ENCODE measurements at regions not wholly inside any gene's neighbourhood (a gene's known extent, or its start where the extent isn't known, plus 50 kb on each side); places are given as distances from the start of the nearest gene placed in this dataset.

DNA sequence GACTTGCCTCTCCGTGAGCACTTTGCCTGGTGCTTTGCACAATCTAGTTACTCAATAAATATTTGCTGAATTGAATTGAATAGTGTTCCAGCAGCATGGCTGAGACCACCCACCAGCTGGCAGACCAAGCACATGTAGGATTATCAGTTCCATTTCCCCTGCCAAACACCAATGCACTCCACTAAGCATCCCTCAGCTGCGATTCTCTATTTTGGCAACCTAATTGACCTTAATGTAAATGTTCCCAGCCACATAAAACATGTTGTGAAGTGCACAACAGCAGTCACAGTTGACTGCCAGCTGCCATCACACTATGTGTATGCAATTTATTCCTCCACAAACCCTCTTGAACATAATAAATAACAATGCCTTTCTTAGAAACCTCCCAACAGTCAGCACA is 1879.4 kb upstream of the PIK3C3 start:
- no peak for DNase-seq

- DNase-seq, result no peak
These were observed 1882.3 kb upstream of the PIK3C3 start for GRCh38 chr18:40072761-40073160.

DNA sequence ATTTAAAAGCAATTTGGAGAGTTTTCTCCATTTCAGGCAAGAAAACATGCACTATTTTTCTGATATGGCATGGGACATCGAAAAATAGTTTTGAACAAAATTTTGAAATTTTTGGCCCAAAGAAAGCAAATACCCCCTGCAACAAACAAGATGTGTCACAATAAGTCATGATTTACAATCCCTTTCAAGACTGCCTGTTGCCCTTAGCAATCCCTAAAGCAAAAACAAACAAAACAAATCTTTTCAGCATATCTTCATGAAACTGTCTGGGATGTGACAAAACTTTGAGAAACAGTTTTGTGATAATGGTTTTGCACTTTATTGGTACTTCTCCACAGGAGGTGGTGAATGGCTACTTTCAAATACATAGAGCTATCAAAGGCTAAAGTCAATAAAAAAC is 1888.7 kb upstream of the PIK3C3 start:
- no peak for DNase-seq

- no peak for DNase-seq
These were observed 1891.5 kb upstream of the PIK3C3 start for GRCh38 chr18:40063488-40063887.

GRCh38 chr18:40061086-40061485 is 1893.9 kb upstream of the PIK3C3 start:
- no peak for DNase-seq

DNA sequence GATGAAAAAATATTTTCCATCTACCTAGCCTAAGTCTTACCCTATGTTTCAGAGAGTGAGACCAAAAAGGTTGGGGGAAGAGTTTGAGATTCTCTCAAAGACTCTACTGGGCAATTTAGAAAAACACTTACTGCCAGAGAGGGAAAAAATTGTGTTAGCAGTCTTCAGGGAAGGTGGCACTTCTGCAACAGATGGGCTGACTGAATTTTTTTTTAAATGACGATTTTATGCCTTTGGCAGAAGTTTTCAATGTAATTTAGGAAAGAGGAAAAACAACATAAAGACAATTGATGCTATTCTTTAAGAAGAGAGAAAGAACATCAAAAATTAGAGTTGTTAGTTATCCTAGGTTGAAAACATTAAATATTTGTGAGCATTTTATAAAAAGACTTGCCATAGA is 1894.5 kb upstream of the PIK3C3 start:
- no peak for DNase-seq

- no peak for DNase-seq
These were observed 1896.0 kb upstream of the PIK3C3 start for GRCh38 chr18:40058811-40059570.

GRCh38 chr18:40056079-40056692 is 1898.8 kb upstream of the PIK3C3 start:
- DNase-seq, result no peak

- no peak for DNase-seq
These were observed 1899.8 kb upstream of the PIK3C3 start for GRCh38 chr18:40055262-40055661.

GRCh38 chr18:40049716-40050115 is 1905.3 kb upstream of the PIK3C3 start:
- DNase-seq, result no peak

GRCh38 chr18:40048886-40049650 is 1906.0 kb upstream of the PIK3C3 start:
- no peak for DNase-seq

DNA sequence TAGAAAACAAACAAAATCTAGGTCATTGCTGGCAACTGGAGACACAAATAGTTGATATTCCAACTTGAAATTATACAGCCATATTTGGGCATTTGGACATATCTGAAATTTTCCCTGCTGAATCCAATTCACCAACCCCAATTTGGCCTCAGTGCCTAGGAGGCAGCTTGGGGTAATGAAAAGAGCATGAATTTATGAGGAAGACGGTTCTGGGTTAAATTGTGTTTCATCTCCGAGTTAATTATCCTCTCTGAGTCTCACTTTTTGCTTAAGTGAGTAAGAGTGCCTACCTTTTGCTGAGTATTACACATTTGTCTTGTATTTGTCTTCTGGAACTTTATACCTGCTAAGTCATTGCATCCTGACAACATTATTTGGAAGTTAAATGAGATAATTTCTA is 1906.8 kb upstream of the PIK3C3 start:
- DNase-seq, result no peak

DNA sequence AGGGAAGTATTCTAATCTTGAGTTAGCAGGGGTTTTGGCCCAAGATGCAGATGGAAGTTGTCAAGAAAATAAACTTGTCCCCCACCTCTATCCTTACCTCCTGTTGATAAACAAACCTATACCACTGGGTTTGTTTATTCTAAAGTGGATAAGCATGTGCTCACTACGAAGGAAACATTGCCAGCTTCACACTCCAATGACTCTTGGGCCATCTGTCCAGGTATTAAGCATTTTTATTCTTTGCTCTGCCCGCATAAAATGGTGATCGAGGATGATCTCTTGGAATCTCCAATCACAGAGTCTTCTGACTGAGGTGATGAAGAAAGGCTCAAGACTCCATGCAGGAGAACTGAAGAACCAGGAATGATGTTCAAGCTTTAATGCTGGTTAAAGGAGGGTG is 1908.4 kb upstream of the PIK3C3 start:
- no peak for DNase-seq

- no peak for DNase-seq
These were observed 1913.1 kb upstream of the PIK3C3 start for GRCh38 chr18:40041951-40042350.

DNA sequence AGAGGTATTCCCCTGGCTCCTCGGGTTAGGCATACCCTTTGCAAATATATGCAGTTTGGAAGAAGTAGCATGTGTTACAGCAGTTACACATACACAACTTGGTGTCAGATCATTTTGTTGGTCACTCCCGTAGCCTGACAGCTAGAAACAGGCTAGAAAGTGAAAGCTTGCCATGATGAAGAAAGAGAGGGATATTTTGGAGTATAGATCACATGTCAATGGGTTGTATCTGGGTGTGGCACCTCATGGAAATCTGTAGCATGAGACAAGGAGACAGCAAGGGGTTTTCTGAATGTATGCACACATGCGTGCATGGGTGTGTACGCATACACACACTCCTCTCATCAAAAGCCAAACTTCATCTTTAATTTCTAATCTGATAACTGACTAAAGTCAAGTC is 1914.5 kb upstream of the PIK3C3 start:
- no peak for DNase-seq

- DNase-seq, result no peak
These were observed 1917.7 kb upstream of the PIK3C3 start for GRCh38 chr18:40037356-40037755.

- DNase-seq, result no peak
These were observed 1918.2 kb upstream of the PIK3C3 start for GRCh38 chr18:40036861-40037260.

GRCh38 chr18:40035966-40036365 is 1919.1 kb upstream of the PIK3C3 start:
- DNase-seq, result no peak

DNA sequence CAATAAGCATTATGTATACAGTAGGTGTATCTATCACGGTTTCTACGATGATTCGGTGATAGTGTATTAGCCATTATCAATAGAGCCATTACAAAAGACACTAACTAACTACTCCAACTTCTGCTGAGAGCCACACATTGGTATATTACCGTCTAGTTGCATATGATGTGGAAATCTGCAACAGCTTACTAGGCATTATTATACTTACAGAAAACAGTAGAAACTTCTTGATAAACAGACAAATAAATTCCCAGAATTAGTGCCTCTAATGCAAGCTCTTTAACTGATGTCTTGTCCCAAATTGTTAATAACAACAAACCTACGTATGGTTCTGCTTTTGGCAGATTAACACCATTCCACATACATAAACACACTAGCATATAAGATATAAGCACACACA is 1923.0 kb upstream of the PIK3C3 start:
- DNase-seq, result no peak

DNA sequence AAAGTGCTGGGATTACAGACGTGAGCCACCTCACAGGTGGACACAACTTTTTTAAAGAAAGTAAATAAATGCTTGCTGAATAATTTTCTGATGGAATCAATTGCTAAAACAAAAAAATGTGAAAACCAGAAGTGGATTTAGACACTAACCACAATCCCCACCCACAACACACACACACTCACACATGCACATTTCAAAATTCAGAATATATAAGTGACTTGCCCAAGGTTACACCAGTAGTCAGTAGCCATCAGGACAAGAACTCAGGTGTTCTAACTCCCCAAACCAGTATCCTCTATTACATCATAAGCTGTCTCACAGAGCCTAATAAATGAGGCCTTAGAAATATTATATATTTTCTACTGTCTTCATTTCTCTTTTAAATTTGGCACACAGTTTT is 1923.6 kb upstream of the PIK3C3 start:
- no peak for DNase-seq

DNA sequence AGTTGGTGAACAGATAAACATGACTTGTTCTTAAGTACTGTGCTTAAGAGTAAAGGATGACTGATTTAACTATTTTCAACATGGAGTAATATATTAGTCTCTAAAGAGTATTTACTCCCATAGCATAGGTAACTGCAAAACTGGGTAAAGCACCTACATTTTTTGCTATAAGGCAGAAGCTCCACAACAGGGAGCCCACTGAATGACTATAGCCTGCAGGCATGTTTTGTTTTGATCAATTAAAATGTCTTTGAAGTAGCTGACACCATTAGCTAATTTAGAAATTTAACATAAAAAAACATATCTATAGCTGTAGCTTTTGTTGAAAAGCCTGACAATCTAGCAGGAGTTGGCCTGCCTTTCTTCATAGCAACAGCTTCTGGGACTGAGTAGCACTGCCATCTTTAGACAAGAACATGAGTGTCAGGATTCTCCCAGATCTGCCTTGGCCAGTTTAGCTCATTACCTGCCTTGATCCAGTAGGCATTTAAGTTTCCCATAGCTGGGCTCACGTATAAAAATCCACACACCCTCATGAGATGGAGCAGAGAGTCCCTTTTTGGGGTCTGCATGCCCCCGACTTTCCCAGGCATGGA is 1935.1 kb upstream of the PIK3C3 start:
- no peak for DNase-seq

DNA sequence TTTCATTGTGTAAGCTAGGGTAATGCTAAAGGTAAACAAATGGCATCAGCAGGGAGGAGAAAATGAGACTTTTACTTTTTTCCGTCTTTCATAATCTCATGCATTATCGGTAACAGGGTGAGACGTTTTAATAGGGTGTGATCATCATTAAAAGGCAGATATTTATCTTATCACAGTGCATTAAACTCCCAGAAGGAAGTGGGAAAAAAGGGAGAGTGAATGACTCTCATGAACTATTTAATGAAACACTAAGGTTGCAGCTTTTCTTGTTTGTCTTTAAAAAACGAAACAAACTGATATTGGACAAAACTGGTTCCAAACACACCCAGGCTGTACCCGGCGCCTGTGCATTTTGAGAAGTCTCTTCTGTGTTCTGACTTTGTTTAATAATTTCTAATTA is 1936.8 kb upstream of the PIK3C3 start:
- no peak for DNase-seq

DNA sequence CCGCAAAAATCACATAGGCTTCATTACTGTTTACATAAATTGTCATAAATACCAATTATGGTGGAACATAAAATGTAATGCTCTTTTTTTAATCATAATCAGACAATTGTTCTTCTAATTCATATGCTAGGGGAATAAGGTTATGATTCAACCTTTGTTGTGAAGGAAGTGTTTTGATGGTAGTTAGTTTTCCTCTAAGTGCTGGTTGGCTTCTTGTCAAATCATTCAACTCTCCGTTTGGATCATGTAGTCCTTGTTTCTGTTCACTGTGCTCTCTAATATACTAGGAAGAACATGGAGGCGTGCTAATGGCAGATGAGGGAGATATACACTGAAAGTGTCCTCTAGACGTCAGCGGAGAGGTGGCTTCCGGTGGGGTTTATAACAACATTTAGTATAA is 1938.0 kb upstream of the PIK3C3 start:
- DNase-seq, result no peak

GRCh38 chr18:40016405-40016804 is 1938.6 kb upstream of the PIK3C3 start:
- DNase-seq, result no peak

Data from T-helper 9 cell (primary cell).